Mucosa of descending colon (tissue), 3 donors: ENCODE measurements at regions not wholly inside any gene's neighbourhood (a gene's known extent, or its start where the extent isn't known, plus 50 kb on each side); places are given as distances from the start of the nearest gene placed in this dataset.
"Not testable (repeated sequence)": the region's sequence is repeated elsewhere in the genome, so short reads cannot be mapped to it uniquely, and the experiment has no call there.

Experiments
- ATAC-seq: fragments of 200-7000 bp; cut with Tn5 transposase; one replicate; pipeline ENCODE4 v1.9.1; 2020; ENCODE audit warnings: mild to moderate bottlenecking, moderate library complexity
- DNase-seq, 3 donors: peaks; one replicate each; pipeline ENCODE4 v3.0.0-alpha.2; 2020
- H3K36me3 ChIP-seq: fragments of 200-600 bp; one replicate; pipeline ENCODE4 v1.8.0; 2021; ENCODE audit warnings: low read depth, mild to moderate bottlenecking
- H3K4me1 ChIP-seq: fragments of 200-600 bp; one replicate; pipeline ENCODE4 v1.8.0; 2021; ENCODE audit warnings: low read depth, mild to moderate bottlenecking
- H3K4me3 ChIP-seq: fragments of 200-600 bp; one replicate; pipeline ENCODE4 v1.8.0; 2021; ENCODE audit warnings: mild to moderate bottlenecking
- H3K9me3 ChIP-seq: fragments of 200-600 bp; one replicate; pipeline ENCODE4 v1.8.0; 2021; ENCODE audit warnings: mild to moderate bottlenecking
- intact Hi-C, 2 donors: fragments of 100-400 bp; cut with DNase I in 1 of 2; cut with micrococcal nuclease in 1 of 2; formaldehyde crosslinking; loops; one replicate each; pipeline versions ENCODE4 v1.11.0 to v1.11.1; 2022; cut with DNase I, micrococcal nuclease
- TF ChIP-seq, protein P1 (sequence below): fragments of 200-600 bp; IDR thresholded peaks from one replicate; pipeline ENCODE4 v1.8.0; 2022; ENCODE audit warnings: antibody characterized with exemption, mild to moderate bottlenecking
- donor health status: DM: no; HTN: no; CAD: no; lungs with moderate emphysema.
- donor health status: DM: no; HTN: no; CAD: no.
- donor health status: DM: no; HTN: yes; CAD: no.

DNA sequence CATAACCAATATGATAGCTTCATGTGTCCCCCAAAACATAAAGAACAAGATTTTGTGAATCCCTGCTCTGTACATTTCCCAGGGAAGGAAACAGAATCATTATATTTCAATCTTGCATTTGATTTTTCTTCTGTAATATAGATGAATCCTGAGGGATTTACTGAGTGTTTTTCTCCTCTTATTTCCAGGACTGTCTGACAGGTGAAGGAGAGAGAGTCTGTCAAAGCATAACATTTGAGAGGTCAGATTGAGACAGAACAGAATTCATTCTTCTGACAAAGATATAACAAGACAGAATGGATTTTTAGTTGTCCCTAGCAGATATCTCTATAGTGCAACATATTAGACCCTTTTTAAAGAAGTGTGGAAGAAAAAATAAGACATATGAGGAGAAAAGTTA is 354.5 kb upstream of the IZUMO3 start:
- H3K4me3 ChIP-seq = no peak overlapping the region
- intact Hi-C loops = no loop called here
- no peaks in the 10 kb centered on the region for H3K9me3 ChIP-seq
- TF ChIP-seq, protein P1, sequence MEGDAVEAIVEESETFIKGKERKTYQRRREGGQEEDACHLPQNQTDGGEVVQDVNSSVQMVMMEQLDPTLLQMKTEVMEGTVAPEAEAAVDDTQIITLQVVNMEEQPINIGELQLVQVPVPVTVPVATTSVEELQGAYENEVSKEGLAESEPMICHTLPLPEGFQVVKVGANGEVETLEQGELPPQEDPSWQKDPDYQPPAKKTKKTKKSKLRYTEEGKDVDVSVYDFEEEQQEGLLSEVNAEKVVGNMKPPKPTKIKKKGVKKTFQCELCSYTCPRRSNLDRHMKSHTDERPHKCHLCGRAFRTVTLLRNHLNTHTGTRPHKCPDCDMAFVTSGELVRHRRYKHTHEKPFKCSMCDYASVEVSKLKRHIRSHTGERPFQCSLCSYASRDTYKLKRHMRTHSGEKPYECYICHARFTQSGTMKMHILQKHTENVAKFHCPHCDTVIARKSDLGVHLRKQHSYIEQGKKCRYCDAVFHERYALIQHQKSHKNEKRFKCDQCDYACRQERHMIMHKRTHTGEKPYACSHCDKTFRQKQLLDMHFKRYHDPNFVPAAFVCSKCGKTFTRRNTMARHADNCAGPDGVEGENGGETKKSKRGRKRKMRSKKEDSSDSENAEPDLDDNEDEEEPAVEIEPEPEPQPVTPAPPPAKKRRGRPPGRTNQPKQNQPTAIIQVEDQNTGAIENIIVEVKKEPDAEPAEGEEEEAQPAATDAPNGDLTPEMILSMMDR = no peak
- H3K36me3 ChIP-seq = no peaks in the 10 kb centered on the region
- DNase-seq (no peak), ATAC-seq (no peak)
- no peaks in the 10 kb centered on the region for H3K4me1 ChIP-seq

DNA sequence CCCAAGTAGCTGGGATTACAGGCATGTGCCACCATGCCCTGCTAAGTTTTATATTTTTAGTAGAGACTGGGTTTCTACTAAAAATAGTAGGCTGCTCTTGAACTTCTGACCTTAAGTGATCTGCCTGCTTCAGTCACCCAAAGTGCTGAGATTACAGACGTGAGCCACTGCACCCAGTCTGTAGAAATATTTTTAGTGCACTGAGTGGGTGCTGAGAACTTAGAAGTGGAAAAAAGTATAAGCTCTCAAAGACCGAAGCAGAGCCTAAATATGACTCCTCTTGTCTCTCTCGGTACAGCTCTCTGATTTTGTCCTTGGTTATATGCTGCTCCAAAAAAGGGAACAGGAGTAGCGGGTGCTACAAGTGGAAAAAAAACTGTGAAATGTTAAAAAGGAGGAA is 353.8 kb upstream of the IZUMO3 start:
- no peaks in the 10 kb centered on the region for H3K4me1 ChIP-seq
- TF ChIP-seq, protein P1 = no peak
- intact Hi-C loops = no loop called here
- ATAC-seq = no peak
- no peaks in the 10 kb centered on the region for H3K9me3 ChIP-seq
- no peak overlapping the region for H3K4me3 ChIP-seq
- no peak for DNase-seq
- no peaks in the 10 kb centered on the region for H3K36me3 ChIP-seq

DNA sequence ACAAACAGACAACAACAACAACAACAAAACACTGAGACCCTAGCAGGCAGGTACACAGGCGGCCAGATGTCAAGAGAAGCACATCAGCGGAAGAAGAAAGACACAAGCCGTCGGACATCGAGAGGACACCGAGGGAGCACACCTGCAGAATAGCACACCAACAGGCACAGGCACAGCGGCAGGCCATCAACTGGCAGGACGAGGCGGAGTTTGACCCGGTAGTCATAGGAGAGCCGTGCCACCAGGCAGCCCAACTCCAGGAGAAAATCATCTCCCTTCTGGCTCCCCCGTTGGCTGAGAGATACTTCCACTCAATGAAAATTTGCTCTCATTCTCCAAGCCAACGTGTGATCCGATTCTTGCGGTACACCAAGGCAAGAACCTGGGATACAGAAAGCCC is 352.1 kb upstream of the IZUMO3 start:
- Histone ChIP-seq H3K4me3 (no peak overlapping the region), H3K9me3 (no peaks in the 10 kb centered on the region), H3K36me3 (no peaks in the 10 kb centered on the region), H3K4me1 (no peaks in the 10 kb centered on the region)
- DNase-seq = no peak
- intact Hi-C loops = no loop called here
- TF ChIP-seq, protein P1 = no peak
- ATAC-seq = no peak

- no peak for DNase-seq
- no peak for ATAC-seq
- Histone ChIP-seq H3K4me1 (no peaks in the 10 kb centered on the region), H3K9me3 (no peaks in the 10 kb centered on the region), H3K4me3 (no peak overlapping the region), H3K36me3 (no peaks in the 10 kb centered on the region)
- intact Hi-C loops = no loop called here
- TF ChIP-seq, protein P1 = no peak
These were observed 335.7 kb upstream of the IZUMO3 start for GRCh38 chr9:24881361-24881760.

- intact Hi-C loops = no loop called here
- no peaks in the 10 kb centered on the region for H3K4me1 ChIP-seq
- no peak overlapping the region for H3K4me3 ChIP-seq
- no peaks in the 10 kb centered on the region for H3K9me3 ChIP-seq
- no peaks in the 10 kb centered on the region for H3K36me3 ChIP-seq
- ATAC-seq (no peak), DNase-seq (no peak)
- TF ChIP-seq, protein P1 = no peak
These were observed 333.9 kb upstream of the IZUMO3 start for GRCh38 chr9:24879591-24879990.

GRCh38 chr9:24856601-24857000 is 310.9 kb upstream of the IZUMO3 start:
- H3K4me3 ChIP-seq, H3K9me3 ChIP-seq, intact Hi-C loops, ATAC-seq, H3K4me1 ChIP-seq, H3K36me3 ChIP-seq, DNase-seq: not testable (repeated sequence)
